GM12878 (cell line): ENCODE measurements at regions not wholly inside any gene's neighbourhood (a gene's known extent, or its start where the extent isn't known, plus 50 kb on each side); places are given as distances from the start of the nearest gene placed in this dataset.

Experiments
- CBX3 ChIP-seq: fragments of 200-600 bp; sonication (generic); IDR thresholded peaks from 2 replicates; pipeline ENCODE4 v1.6.1; 2016; ENCODE audit warnings: low read depth, borderline replicate concordance
- EP300 ChIP-seq, 2 experiments: fragments of 150-350 bp in 1 of 2; IDR thresholded peaks; 2 replicates each; pipeline ENCODE4 v1.6.1; 2011 to 2012; ENCODE audit warnings: low read depth in 2 of 2, low read length in 2 of 2, borderline replicate concordance in 1 of 2, improper control_type of control experiment in 1 of 2, inconsistent platforms in 1 of 2; ENCODE audit not compliant: control insufficient read depth in 1 of 2
- FOXK2 ChIP-seq: fragments of 450-650 bp; IDR thresholded peaks from 2 replicates; pipeline ENCODE4 v1.6.1; 2017; ENCODE audit warnings: mild to moderate bottlenecking, moderate library complexity
- FOXM1 ChIP-seq: IDR thresholded peaks from 2 replicates; pipeline ENCODE4 v1.6.1; 2012; ENCODE audit warnings: low read depth, mild to moderate bottlenecking, inconsistent platforms, low read length, moderate library complexity
- HDAC6 ChIP-seq: fragments of 200-600 bp; sonication (generic); IDR thresholded peaks from one replicate; pipeline ENCODE4 v1.8.0; 2017; ENCODE audit warnings: antibody characterized with exemption; ENCODE audit not compliant: unreplicated experiment
- IKZF1 ChIP-seq: fragments of 450-650 bp; conservative IDR thresholded peaks from 2 replicates; pipeline ENCODE4 v1.6.1; 2017; ENCODE audit warnings: antibody characterized with exemption, mild to moderate bottlenecking
- IRF4 ChIP-seq: IDR thresholded peaks from 2 replicates; pipeline ENCODE4 v1.6.1; 2011; ENCODE audit warnings: low read depth, low read length
- JUNB ChIP-seq: IDR thresholded peaks from 2 replicates; pipeline ENCODE4 v1.6.1; 2016; ENCODE audit warnings: antibody characterized with exemption, mild to moderate bottlenecking
- KAT2A ChIP-seq: conservative IDR thresholded peaks from 2 replicates; pipeline ENCODE4 v1.6.1; 2011; ENCODE audit warnings: low read depth, low read length; ENCODE audit not compliant: control insufficient read depth
- LARP7 ChIP-seq: fragments of 450-650 bp; IDR thresholded peaks from 2 replicates; pipeline ENCODE4 v1.6.1; 2017; ENCODE audit warnings: mild to moderate bottlenecking
- MEF2A ChIP-seq: IDR thresholded peaks from 2 replicates; pipeline ENCODE4 v1.6.1; 2011; ENCODE audit warnings: low read depth, mild to moderate bottlenecking, low read length, moderate library complexity; ENCODE audit not compliant: insufficient read depth
- NFYB ChIP-seq: IDR thresholded peaks from 2 replicates; pipeline ENCODE4 v1.6.1; 2011; ENCODE audit warnings: low read depth, mild to moderate bottlenecking, low read length, improper control_type of control experiment, moderate library complexity; ENCODE audit not compliant: insufficient read depth
- POLR2A ChIP-seq: IDR thresholded peaks from 2 replicates; pipeline ENCODE4 v1.6.1; 2011; ENCODE audit warnings: low read depth, mild to moderate bottlenecking, low read length
- RUNX3 ChIP-seq: IDR thresholded peaks from 2 replicates; pipeline ENCODE4 v1.6.1; 2012; ENCODE audit warnings: low read length, inconsistent platforms
- ZZZ3 ChIP-seq: IDR thresholded peaks from 2 replicates; pipeline ENCODE4 v1.6.1; 2011; ENCODE audit warnings: low read depth; ENCODE audit not compliant: control insufficient read depth, insufficient read length
- TF ChIP-seq, protein P1 (sequence below), 3 experiments: IDR thresholded peaks in 2 of 3; conservative IDR thresholded peaks in 1 of 3; 2 replicates each; pipeline ENCODE4 v1.5.1; 2011; ENCODE audit warnings: low read depth in 3 of 3, low read length in 3 of 3, mild to moderate bottlenecking in 3 of 3, control low read depth in 2 of 3, moderate library complexity in 2 of 3, inconsistent platforms in 1 of 3, mixed read lengths in 1 of 3; ENCODE audit not compliant: control insufficient read depth in 2 of 3, insufficient read depth in 1 of 3; ENCODE audit errors: extremely low read depth in 1 of 3

DNA sequence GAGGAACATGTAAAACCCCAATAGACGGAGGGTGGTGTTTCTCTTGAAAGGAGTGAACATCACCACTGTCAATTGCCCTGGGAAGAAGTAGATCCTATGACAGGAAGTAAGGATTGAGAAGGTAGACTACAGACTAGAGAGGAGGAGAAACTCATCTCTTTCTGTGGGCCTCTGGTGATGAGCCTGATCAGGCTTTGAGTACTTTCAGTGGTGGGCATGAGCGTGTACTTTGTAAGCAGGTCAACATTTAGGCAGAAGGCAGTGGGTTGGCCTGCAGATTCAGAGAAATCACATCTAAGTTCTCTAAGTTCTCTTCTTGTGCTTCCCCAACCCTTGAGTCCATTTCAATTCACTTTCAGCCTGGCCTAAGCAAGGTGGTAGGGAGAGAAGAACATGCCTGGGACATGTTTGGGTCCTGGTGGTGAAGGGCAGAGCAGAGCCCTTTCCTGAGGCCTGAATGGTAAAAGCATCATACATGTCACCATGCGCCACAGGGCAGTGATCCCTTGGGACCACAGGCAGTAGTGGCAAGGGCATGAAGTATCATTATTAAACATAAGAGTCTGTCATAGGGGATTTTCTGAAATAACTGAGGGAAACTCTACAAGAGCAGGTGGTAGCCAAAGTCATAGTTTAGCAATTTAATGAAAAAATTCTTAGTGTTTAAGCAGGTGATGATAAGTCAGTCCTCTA, 56.4 kb upstream of the ANKRD1 start (continued):
- TF ChIP-seq HDAC6 (no peak), IKZF1 (0 out of 2 replicates have a peak, but pooled peaks have one; percentile 33), FOXM1 (no peak; the same call in 1 of the 2 replicates), JUNB (peak; percentile 71), POLR2A (no peak), NFYB (no peak), RUNX3 (peak; percentile 65; the same call in 1 of the 2 replicates), KAT2A (no peak), CBX3 (no peak), IRF4 (0 out of 2 replicates have a peak, but pooled peaks have one; percentile 33), LARP7 (no peak), MEF2A (no peak), ZZZ3 (no peak), EP300 (IDR thresholded peaks at IDR 0.05; ENCODE audit: borderline replicate concordance in 1 of 2, control insufficient read depth in 1 of 2, low read depth in 2 of 2, low read length in 2 of 2) (no peak), FOXK2 (no peak)
- TF ChIP-seq, protein P1, sequence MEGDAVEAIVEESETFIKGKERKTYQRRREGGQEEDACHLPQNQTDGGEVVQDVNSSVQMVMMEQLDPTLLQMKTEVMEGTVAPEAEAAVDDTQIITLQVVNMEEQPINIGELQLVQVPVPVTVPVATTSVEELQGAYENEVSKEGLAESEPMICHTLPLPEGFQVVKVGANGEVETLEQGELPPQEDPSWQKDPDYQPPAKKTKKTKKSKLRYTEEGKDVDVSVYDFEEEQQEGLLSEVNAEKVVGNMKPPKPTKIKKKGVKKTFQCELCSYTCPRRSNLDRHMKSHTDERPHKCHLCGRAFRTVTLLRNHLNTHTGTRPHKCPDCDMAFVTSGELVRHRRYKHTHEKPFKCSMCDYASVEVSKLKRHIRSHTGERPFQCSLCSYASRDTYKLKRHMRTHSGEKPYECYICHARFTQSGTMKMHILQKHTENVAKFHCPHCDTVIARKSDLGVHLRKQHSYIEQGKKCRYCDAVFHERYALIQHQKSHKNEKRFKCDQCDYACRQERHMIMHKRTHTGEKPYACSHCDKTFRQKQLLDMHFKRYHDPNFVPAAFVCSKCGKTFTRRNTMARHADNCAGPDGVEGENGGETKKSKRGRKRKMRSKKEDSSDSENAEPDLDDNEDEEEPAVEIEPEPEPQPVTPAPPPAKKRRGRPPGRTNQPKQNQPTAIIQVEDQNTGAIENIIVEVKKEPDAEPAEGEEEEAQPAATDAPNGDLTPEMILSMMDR (IDR thresholded peaks at IDR 0.05 in 2 of 3, conservative IDR thresholded peaks at IDR 0.05 in 1 of 3; ENCODE audit: control insufficient read depth in 2 of 3, extremely low read depth in 1 of 3, insufficient read depth in 1 of 3, low read depth in 3 of 3, low read length in 3 of 3): no peak
- TF ChIP-seq, all 136 proteins: peak for 17
